ENCODE measurements at regions not wholly inside any gene's neighbourhood (a gene's known extent, or its start where the extent isn't known, plus 50 kb on each side); places are given as distances from the start of the nearest gene placed in this dataset.

DNA sequence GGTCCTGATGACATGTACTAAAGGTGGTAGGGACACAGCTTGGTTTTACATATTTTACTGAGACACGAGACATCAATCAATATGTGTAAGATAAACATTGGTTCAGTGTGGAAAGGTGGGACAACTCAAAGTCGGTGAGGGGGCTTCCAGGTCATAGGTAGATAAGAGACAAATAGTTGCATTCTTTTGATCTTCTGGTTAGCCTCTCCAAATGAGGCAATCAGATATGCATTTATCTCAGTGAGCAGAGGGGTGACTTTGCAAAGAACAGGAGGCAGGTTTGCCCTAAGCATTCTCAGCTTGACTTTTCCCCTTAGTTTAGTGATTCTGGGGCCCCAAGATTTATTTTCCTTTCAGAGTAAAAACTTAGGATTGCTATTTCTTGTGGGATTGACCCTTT is 706.9 kb downstream of the GLUD2 start:
- TF ChIP-seq, protein P1, sequence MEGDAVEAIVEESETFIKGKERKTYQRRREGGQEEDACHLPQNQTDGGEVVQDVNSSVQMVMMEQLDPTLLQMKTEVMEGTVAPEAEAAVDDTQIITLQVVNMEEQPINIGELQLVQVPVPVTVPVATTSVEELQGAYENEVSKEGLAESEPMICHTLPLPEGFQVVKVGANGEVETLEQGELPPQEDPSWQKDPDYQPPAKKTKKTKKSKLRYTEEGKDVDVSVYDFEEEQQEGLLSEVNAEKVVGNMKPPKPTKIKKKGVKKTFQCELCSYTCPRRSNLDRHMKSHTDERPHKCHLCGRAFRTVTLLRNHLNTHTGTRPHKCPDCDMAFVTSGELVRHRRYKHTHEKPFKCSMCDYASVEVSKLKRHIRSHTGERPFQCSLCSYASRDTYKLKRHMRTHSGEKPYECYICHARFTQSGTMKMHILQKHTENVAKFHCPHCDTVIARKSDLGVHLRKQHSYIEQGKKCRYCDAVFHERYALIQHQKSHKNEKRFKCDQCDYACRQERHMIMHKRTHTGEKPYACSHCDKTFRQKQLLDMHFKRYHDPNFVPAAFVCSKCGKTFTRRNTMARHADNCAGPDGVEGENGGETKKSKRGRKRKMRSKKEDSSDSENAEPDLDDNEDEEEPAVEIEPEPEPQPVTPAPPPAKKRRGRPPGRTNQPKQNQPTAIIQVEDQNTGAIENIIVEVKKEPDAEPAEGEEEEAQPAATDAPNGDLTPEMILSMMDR (conservative IDR thresholded peaks at IDR 0.05 in 1 of 2, IDR thresholded peaks at IDR 0.05 in 1 of 2; ENCODE audit: extremely low read depth in 1 of 2, insufficient read depth in 1 of 2, low read depth in 1 of 2, low read length in 2 of 2): no peak
- no peak for TF ChIP-seq EZH2 (IDR thresholded peaks at IDR 0.05; ENCODE audit: borderline replicate concordance, low read length)

All from mammary epithelial cell (primary cell).